Endothelial cell of umbilical vein (primary cell): ENCODE measurements at regions not wholly inside any gene's neighbourhood (a gene's known extent, or its start where the extent isn't known, plus 50 kb on each side); places are given as distances from the start of the nearest gene placed in this dataset.

ENCODE experiments used
- BruUV-seq: library from RNA; stranded (reverse); fragments of 400-500 nt; replicated peaks from 2 replicates; lab custom pipeline; 2021; lab: Mats Ljungman, UMichigan
- CTCF ChIA-PET: fragments of 300-600, 350-600 bp; sonication (Branson Sonifier 250); formaldehyde crosslinking; loops from one replicate; lab custom pipeline; 2021; ENCODE audit warnings: antibody characterized with exemption, inconsistent platforms; lab: Charles Lee
- POLR2A ChIA-PET: fragments of 300-600, 350-600 bp; sonication (Branson Sonifier 250); formaldehyde crosslinking; loops from one replicate; lab custom pipeline; 2021; ENCODE audit warnings: antibody characterized with exemption, inconsistent platforms; lab: Charles Lee
- DNase-seq: peaks from one replicate; pipeline ENCODE4 v3.0.0-alpha.2; 2011; ENCODE audit warnings: low read depth, low spot score
- FAIRE-seq: peaks from 2 replicates; lab custom pipeline; 2011; peaks lifted over from hg19 to GRCh38; lab: Jason Lieb, UNC
- H2AFZ ChIP-seq: 2 replicates; pipeline ENCODE4 v1.6.0; 2012; ENCODE audit warnings: low read depth, low read length, control low read depth, inconsistent platforms
- H3K27ac ChIP-seq: 2 replicates; pipeline ENCODE4 v1.5.1; 2011; ENCODE audit warnings: low read depth, mild to moderate bottlenecking, control low read depth, low read length, moderate library complexity; ENCODE audit not compliant: insufficient read depth
- H3K27me3 ChIP-seq, 2 experiments: 2 replicates each; pipeline versions ENCODE4 v1.6.0 to v1.6.1; 2011; ENCODE audit warnings: low read length in 2 of 2, mixed read lengths in 1 of 2; ENCODE audit not compliant: control insufficient read depth in 2 of 2, insufficient read depth in 2 of 2
- H3K36me3 ChIP-seq, 2 experiments: 2 replicates in 1 of 2; 3 replicates in 1 of 2; pipeline ENCODE4 v1.5.1; 2011; ENCODE audit warnings: low read length in 2 of 2, mild to moderate bottlenecking in 1 of 2, moderate library complexity in 1 of 2; ENCODE audit not compliant: control insufficient read depth in 2 of 2, insufficient read depth in 2 of 2; ENCODE audit errors: extremely low read depth in 1 of 2
- H3K4me1 ChIP-seq: 3 replicates; pipeline ENCODE4 v1.5.1; 2011; ENCODE audit warnings: mild to moderate bottlenecking, low read length; ENCODE audit not compliant: control insufficient read depth, insufficient read depth; ENCODE audit errors: extremely low read depth
- H3K4me2 ChIP-seq: 2 replicates; pipeline ENCODE4 v1.6.1; 2011; ENCODE audit warnings: low read length, control low read depth, mixed read lengths; ENCODE audit not compliant: insufficient read depth
- H3K4me3 ChIP-seq, 3 experiments: fragments of 200-600 bp in 1 of 3; sonication (generic), shearing (Covaris generic) in 1 of 3; replicated peaks in 1 of 3; 2 replicates each; pipeline ENCODE4 v1.5.1; 2011 to 2016; ENCODE audit warnings: control low read depth in 3 of 3, low read length in 3 of 3, mild to moderate bottlenecking in 2 of 3, inconsistent platforms in 1 of 3, low read depth in 1 of 3, moderate library complexity in 1 of 3; ENCODE audit not compliant: insufficient read depth in 1 of 3
- H3K79me2 ChIP-seq: 2 replicates; pipeline ENCODE4 v1.6.0; 2012; ENCODE audit warnings: low read length, inconsistent platforms; ENCODE audit not compliant: control insufficient read depth, insufficient read depth
- H3K9ac ChIP-seq: replicated peaks from 2 replicates; pipeline ENCODE3; 2011; ENCODE audit warnings: low read length, control low read depth; ENCODE audit not compliant: insufficient read depth; ENCODE audit errors: extremely low read depth
- H3K9me1 ChIP-seq: replicated peaks from 3 replicates; pipeline ENCODE4 v1.6.0; 2011; ENCODE audit warnings: mild to moderate bottlenecking, low read length; ENCODE audit not compliant: control insufficient read depth, insufficient read depth; ENCODE audit errors: extremely low read depth
- H3K9me3 ChIP-seq: replicated peaks from 2 replicates; pipeline ENCODE4 v1.5.1; 2012; ENCODE audit warnings: low read length, inconsistent platforms; ENCODE audit not compliant: control insufficient read depth, insufficient read depth
- H4K20me1 ChIP-seq: replicated peaks from 2 replicates; pipeline ENCODE3; 2011; ENCODE audit warnings: mild to moderate bottlenecking, low read length; ENCODE audit not compliant: control insufficient read depth, insufficient read depth; ENCODE audit errors: extremely low read depth
- EZH2 ChIP-seq: IDR thresholded peaks from 2 replicates; pipeline ENCODE4 v1.6.1; 2012; ENCODE audit warnings: borderline replicate concordance, low read depth, mild to moderate bottlenecking, moderate library complexity, low read length, inconsistent platforms; ENCODE audit not compliant: severe bottlenecking
- FOS ChIP-seq: IDR thresholded peaks from 2 replicates; pipeline ENCODE4 v1.6.1; 2011; ENCODE audit warnings: mild to moderate bottlenecking, low read length, moderate library complexity, borderline replicate concordance; ENCODE audit not compliant: insufficient read depth
- JUN ChIP-seq: IDR thresholded peaks from 2 replicates; pipeline ENCODE4 v1.6.1; 2011; ENCODE audit warnings: borderline replicate concordance, low read depth; ENCODE audit not compliant: insufficient read length, insufficient read depth
- POLR2AphosphoS5 ChIP-seq: IDR thresholded peaks from 2 replicates; pipeline ENCODE4 v1.6.1; 2012; ENCODE audit warnings: low read depth, mild to moderate bottlenecking, control low read depth, low read length, moderate library complexity; ENCODE audit not compliant: insufficient read depth
- dilution Hi-C: fragments of 300-500 bp; cut with MboI; formaldehyde crosslinking; loops from one replicate; pipeline ENCODE4 v1.15.0; 2019; ENCODE audit warnings: low sequenced_read_pairs; ENCODE audit not compliant: extremely low pct_ligation_motif_present
- intact Hi-C: fragments of 100-400 bp; cut with micrococcal nuclease; formaldehyde crosslinking; loops from one replicate; pipeline ENCODE4 v1.10.0; 2022
- TF ChIP-seq, protein P1 (sequence below): IDR thresholded peaks from 2 replicates; pipeline ENCODE4 v1.6.1; 2011; ENCODE audit not compliant: insufficient read depth, insufficient read length

DNA sequence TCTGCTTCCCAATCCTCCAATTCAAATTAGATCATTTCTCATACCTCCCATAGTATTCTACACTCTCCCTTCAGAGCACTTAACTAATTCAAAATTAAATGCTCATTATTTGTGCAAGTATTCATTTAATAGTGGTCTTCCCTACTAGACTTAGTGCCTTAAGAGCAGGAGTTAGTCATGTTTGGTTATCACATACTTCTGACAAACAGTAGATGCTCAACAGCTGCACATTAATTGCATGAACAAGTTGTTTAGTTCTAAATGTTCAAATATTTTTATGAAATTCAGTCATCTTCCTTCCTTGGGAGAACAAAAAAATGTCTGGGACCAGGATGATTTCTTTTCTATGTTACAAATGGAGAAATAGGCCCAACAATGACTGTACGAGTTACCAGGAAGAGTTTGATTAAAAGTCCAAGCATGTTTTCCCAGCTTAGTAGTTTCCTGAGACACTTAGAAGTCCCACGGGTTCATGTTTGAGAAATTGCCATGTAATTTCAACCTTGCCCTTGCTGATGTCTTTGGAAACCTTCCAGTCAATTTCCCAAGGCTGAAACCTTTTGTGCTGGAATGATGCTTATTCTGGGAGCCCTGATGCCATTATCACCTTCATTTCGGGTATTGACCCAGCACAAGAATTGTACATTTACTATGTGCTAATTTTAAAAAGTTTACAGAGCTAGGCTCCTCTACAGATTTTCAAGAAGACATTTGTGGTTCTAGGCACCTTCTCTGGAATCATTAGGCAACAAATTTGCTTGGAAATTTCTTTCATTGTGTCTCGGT, 437.9 kb upstream of the PLXNA2 start:
- no peaks in the 10 kb centered on the region for H3K27me3 ChIP-seq
- dilution Hi-C loops (no loop called here), intact Hi-C loops (loop anchor here (2.0 kb wide), 1 partner anchor 269 kb away; no protein-coding TSS in a partner anchor)
- H3K9me1 ChIP-seq: no peaks in the 10 kb centered on the region
- no peaks in the 10 kb centered on the region for H3K79me2 ChIP-seq
- peaks cover 12% of the 10 kb centered on the region for H3K4me1 ChIP-seq
- no peak overlapping the region for H3K9ac ChIP-seq
- H3K4me2 ChIP-seq: peak overlapping the region; percentile 21
- H2AFZ ChIP-seq: no peak overlapping the region
- TF ChIP-seq JUN (peak; percentile 37), POLR2AphosphoS5 (no peak)
- H3K36me3 ChIP-seq: no peaks in the 10 kb centered on the region
- ChIA-PET POLR2A (no interaction called here), CTCF (interaction anchor here (1.1 kb wide), 1 partner anchor 11 kb away, joined by 4 read pairs; no protein-coding TSS in a partner anchor)
- DNase-seq (peak; percentile 94), FAIRE-seq (peak; percentile 50)
- peak overlapping the region; percentile 43 for H3K27ac ChIP-seq
- H4K20me1 ChIP-seq: no peaks in the 10 kb centered on the region
- no peak overlapping the region for H3K4me3 ChIP-seq
- H3K9me3 ChIP-seq: no peaks in the 10 kb centered on the region
- BruUV-seq: no TSS peak

DNA sequence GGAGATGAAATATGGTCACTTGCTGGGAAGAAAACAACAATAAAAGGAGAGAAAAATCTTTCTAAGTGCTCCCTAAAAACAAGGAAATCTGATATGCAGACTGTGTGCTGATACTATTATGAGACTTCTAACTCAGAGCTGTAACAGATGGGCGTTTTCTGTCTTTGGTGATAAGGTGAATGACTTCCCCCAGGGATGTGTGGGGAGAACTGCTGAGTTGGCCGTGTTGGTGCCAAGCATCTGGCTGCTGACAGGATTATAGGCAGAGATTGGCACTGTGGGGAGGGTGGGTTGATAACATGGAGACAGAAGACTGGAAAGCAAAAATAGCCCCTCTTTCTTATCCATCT, 438.5 kb upstream of the PLXNA2 start:
- ChIA-PET CTCF (interaction anchor here (1.1 kb wide), 1 partner anchor 11 kb away, joined by 4 read pairs; no protein-coding TSS in a partner anchor), POLR2A (no interaction called here)
- H3K27me3 ChIP-seq: no peaks in the 10 kb centered on the region
- H2AFZ ChIP-seq: no peak overlapping the region
- no peak overlapping the region for H3K4me3 ChIP-seq
- H3K36me3 ChIP-seq: no peaks in the 10 kb centered on the region
- no peak for FAIRE-seq
- TF ChIP-seq EZH2 (no peak), FOS (no peak), POLR2AphosphoS5 (no peak)
- TF ChIP-seq, protein P1, sequence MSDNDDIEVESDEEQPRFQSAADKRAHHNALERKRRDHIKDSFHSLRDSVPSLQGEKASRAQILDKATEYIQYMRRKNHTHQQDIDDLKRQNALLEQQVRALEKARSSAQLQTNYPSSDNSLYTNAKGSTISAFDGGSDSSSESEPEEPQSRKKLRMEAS: no peak
- peak overlapping the region; percentile 43 for H3K27ac ChIP-seq
- H3K4me1 ChIP-seq: peaks cover 12% of the 10 kb centered on the region
- DNase-seq: peak; percentile 80
- dilution Hi-C loops (no loop called here), intact Hi-C loops (loop anchor here (2.0 kb wide), 1 partner anchor 268 kb away; no protein-coding TSS in a partner anchor)
- H3K79me2 ChIP-seq: no peaks in the 10 kb centered on the region
- H3K9me3 ChIP-seq: no peaks in the 10 kb centered on the region
- no peaks in the 10 kb centered on the region for H3K9me1 ChIP-seq
- no TSS peak for BruUV-seq
- no peak overlapping the region for H3K9ac ChIP-seq
- H4K20me1 ChIP-seq: no peaks in the 10 kb centered on the region
- H3K4me2 ChIP-seq: peak overlapping the region; percentile 21
